ENCODE measurements at regions not wholly inside any gene's neighbourhood (a gene's known extent, or its start where the extent isn't known, plus 50 kb on each side); places are given as distances from the start of the nearest gene placed in this dataset.

- no peak for DNase-seq (ENCODE audit: low spot score)
- intact Hi-C loops (cut with DNase I): no loop called here
Measured at GRCh38 chr4:167290678-167291077, 56.4 kb upstream of the SPOCK3 start.

DNA sequence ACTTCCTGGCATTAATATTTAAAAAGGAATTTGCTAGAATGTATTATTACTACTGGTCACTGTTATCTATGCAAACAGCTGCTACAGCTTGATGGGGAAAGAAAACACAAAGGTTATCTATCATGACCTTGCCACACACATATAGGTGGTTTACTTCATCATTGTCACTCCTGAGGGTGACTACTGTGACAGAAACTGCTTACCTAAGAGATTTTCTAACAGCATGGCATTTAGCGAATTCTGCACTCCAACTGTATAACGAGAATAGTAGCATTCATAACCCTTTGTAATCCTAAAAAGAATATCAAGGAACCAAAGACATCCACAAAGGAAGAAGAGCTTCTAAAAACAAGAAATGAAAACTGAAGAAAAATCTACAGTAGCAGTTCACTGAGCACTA, 74.6 kb upstream of the SPOCK3 start:
- intact Hi-C loops (cut with DNase I): no loop called here
- ATAC-seq (no peak), DNase-seq (ENCODE audit: low spot score) (no peak)

More at GRCh38 chr4:167290678-167291077, 56.4 kb upstream of the SPOCK3 start:
- ATAC-seq: no peak

DNA sequence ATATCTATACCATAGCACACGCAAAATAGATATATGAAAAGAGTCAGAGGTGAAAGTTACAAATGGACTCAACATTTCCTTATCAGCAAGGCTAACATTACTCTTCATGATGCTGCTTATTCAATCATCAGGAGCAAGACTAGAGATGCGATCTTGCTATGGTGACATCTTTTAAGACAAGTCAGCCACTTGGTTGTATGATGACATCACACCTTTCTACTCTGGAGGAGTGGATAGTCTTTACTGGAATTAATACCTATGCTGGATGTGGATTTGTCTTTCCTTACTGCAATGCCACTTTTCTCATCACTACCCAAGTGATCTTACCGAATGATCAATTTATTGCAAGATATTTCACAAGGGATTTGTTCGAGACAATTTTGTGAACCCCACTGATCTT, 87.0 kb upstream of the SPOCK3 start:
- intact Hi-C loops (cut with DNase I): no loop called here
- ATAC-seq: no peak

GRCh38 chr4:167339781-167340180, 105.5 kb upstream of the SPOCK3 start:
- intact Hi-C loops (cut with DNase I): no loop called here
- DNase-seq (ENCODE audit: low spot score): no peak
- ATAC-seq: no peak

More for the DNA sequence above, 87.0 kb upstream of the SPOCK3 start:
- no peak for DNase-seq (ENCODE audit: low spot score)

DNA sequence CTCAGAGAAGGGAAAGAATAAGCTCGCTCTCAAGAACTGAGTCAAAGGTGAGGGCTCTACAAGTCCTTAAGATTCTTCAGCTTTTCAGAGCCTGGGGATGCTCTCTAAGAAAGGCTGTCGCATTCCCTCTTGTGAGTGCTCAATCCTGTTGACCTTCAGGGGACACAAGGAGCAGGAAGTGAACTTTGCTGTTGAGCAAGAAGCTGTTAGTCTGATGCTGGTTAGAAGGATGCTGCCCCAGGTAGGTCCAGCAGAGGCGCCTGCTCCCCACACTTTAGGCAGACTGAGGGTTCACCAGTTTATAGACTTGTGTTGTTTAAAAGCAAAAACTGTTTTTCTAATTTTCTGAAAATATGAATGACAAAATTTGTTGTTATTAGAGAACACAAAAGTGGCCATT, 125.4 kb upstream of the SPOCK3 start:
- no peak for DNase-seq (ENCODE audit: low spot score)

DNA sequence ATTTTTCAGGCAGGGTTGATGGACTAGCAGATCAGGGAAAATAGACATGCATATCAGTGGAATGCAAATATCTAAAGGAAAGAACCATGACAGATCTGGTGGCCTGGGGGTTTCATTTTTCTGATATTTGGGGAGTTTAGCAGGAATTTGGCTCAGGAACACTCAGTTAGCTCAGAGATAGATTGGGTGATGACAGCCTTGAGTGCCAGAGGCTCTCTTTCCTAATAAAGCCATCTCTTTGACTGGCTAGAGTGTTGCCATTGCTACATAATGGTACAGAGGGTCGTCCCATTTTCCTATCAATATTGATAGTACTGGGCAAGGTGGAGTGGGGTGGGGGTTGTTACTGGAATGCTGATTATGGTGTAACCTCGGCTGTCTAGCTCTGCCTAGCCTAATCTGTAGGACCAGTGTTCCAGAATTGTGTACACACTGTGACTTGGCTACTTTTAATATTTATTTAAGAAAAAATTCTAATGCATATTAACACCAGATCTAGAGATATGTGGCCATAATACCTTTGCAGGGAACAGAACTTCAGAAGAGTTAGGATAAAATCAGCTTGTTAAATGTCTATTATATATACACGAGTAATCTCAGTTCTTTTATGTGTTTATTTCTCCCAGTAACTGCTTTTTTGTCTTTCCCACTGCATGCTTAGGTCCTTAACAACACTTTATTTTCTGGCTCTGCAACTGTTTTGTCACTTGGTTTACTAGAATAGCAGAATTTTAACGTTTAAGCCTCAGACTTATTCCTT, 145.0 kb upstream of the SPOCK3 start:
- ATAC-seq: no peak
- DNase-seq (ENCODE audit: low spot score): no peak
- intact Hi-C loops (cut with DNase I): no loop called here

More for the DNA sequence above, 125.4 kb upstream of the SPOCK3 start:
- intact Hi-C loops (cut with DNase I): no loop called here
- no peak for ATAC-seq

- intact Hi-C loops (cut with DNase I): no loop called here
- DNase-seq (ENCODE audit: low spot score) (no peak), ATAC-seq (no peak)
Measured at GRCh38 chr4:167380964-167381363, 146.7 kb upstream of the SPOCK3 start.

DNA sequence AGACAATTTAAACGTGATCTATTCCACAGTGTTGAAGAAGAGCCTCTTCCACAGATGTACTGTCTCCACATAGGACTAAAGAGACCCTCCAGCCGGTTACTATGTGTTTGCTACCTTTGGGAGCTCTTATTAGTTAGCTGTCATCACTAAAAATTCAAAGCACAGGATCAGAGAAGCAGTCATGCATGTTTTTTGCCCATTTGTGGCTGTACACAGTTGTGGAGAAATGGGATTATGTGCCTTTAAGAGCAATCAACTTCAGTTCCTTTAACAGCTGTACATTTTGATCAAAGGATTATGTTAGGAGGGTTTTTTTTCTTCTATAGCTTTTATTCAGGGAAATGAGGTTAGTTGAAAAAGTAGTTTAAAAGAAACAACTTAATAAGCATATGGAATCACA, 149.0 kb upstream of the SPOCK3 start:
- intact Hi-C loops (cut with DNase I): no loop called here
- DNase-seq (ENCODE audit: low spot score) (no peak), ATAC-seq (no peak)

- ATAC-seq (no peak), DNase-seq (ENCODE audit: low spot score) (no peak)
- intact Hi-C loops (cut with DNase I): no loop called here
Measured at GRCh38 chr4:167397586-167397985, 163.3 kb upstream of the SPOCK3 start.

DNA sequence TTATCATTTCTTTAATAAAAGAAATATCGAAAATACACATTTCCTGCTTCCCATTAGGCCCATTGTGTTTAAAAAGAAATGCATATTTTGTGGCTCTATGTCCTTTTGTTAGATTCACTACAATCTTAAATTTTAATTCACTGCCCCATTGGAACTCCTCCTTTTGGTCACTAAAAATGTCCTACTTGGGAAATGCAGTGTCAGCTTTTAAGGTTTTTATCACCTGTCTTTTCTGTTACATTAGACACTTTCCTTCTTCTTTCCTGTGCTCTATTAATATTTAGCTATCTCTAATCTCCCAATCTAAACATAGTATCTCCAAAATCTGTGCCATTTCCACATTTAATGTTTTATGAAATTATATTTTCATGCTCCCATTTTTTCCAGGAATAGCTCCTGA, 164.9 kb upstream of the SPOCK3 start:
- ATAC-seq (no peak), DNase-seq (ENCODE audit: low spot score) (no peak)
- intact Hi-C loops (cut with DNase I): no loop called here

GRCh38 chr4:167406181-167406580, 171.9 kb upstream of the SPOCK3 start:
- DNase-seq (ENCODE audit: low spot score): no peak
- intact Hi-C loops (cut with DNase I): no loop called here
- ATAC-seq: no peak

- DNase-seq (ENCODE audit: low spot score) (no peak), ATAC-seq (no peak)
- intact Hi-C loops (cut with DNase I): no loop called here
Measured at GRCh38 chr4:167415461-167415860, 181.2 kb upstream of the SPOCK3 start.

- intact Hi-C loops (cut with DNase I): no loop called here
- DNase-seq (ENCODE audit: low spot score): no peak
- no peak for ATAC-seq
Measured at GRCh38 chr4:167419468-167420140, 185.3 kb upstream of the SPOCK3 start.

DNA sequence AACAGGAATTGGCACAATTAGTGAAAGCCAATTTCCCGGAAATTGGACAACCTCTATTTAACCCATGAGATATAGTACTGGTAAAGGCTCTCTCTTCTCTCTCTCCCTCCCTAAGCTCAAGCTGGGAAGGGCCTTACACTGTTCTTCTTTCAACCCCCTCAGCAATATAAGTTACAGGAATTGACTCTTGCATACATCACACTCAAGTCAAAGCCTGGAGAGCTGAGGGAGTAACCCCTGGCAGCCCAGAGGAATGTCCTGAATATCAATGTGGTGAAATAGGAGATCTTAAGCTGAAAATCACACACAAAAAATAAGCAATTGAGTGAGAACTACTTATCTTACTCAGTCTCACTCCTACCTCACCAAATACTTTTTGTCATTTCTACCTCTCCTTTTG, 186.9 kb upstream of the SPOCK3 start:
- no peak for ATAC-seq
- DNase-seq (ENCODE audit: low spot score): no peak
- intact Hi-C loops (cut with DNase I): no loop called here

- DNase-seq (ENCODE audit: low spot score): no peak
- no peak for ATAC-seq
- intact Hi-C loops (cut with DNase I): no loop called here
Measured at GRCh38 chr4:167424341-167425256, 190.3 kb upstream of the SPOCK3 start.

DNA sequence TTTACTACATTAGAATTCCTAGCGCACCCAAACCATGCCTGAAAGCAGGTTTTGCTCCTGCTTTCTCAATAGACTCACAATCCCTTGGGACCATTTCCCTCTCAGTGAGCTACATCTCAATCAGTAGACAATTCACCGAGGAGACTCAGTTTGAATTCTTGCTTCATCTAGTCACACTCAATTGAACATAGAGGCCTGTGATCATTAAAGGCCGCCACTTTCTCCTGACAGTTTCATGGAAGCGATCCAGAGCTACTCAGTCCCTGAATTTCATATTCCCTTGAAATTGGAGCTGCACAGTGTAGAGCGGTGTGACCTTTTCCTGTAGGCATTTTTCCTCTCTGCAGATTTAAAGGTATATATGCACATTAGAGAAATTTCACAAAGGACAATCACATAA, 193.9 kb upstream of the SPOCK3 start:
- ATAC-seq (no peak), DNase-seq (ENCODE audit: low spot score) (no peak)
- intact Hi-C loops (cut with DNase I): no loop called here

DNA sequence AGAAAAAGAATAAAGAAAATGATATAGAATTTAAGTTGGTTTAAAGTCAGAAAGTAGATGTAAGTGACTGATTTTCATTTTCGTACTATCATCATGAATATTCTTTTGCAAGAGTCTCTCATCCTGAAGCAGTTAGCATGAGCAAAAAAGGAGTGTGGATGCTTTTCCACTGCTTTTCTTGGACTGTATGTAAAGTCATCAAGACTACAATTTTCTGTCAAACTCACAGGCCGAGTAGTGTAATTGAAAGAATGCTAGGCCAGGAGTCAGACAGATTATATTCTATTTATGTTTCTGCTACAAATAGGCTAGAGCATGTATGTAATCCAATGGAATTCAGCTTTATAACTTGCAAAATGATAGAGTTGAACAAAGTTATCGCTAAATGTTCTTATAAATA, 197.1 kb upstream of the SPOCK3 start:
- ATAC-seq: no peak
- no peak for DNase-seq (ENCODE audit: low spot score)
- intact Hi-C loops (cut with DNase I): no loop called here

GRCh38 chr4:167435786-167436185, 201.5 kb upstream of the SPOCK3 start:
- intact Hi-C loops (cut with DNase I): no loop called here
- ATAC-seq: no peak
- no peak for DNase-seq (ENCODE audit: low spot score)

- no peak for ATAC-seq
- no peak for DNase-seq (ENCODE audit: low spot score)
- intact Hi-C loops (cut with DNase I): no loop called here
Measured at GRCh38 chr4:167443841-167444240, 209.5 kb upstream of the SPOCK3 start.

DNA sequence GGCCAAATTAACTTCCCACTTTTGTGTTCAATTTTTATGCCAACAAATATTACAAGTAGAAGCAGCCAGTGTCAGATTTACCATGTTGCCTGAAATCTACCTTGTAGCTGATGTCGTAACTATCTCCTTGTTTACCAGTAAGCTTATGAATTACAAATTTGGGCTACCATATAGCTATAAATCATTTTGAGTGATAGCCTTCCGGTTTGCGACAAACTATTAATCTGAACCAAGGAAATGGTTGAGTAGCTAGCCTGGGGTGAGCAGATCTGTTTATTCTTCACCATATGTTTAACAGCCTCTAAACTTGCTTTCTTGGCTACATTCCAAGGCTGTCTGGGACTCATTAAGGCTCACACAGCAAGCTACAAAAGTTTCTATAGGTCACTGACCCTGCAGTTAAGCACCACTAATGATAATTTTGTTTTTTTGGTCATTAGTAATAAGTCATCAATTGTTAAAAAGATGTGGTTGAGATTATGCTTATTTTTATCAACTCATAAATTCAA, 218.7 kb upstream of the SPOCK3 start:
- ATAC-seq (no peak), DNase-seq (ENCODE audit: low spot score) (no peak)
- intact Hi-C loops (cut with DNase I): no loop called here

All from sciatic nerve (tissue), 2 donors.